IMR-90 (cell line): ENCODE measurements at regions not wholly inside any gene's neighbourhood (a gene's known extent, or its start where the extent isn't known, plus 50 kb on each side); places are given as distances from the start of the nearest gene placed in this dataset.

Experiments used
- ATAC-seq: fragments of 200-7000 bp; cut with Tn5 transposase; 2 replicates; pipeline ENCODE4 v1.9.1; 2020; ENCODE audit warnings: low read depth, mild to moderate bottlenecking, moderate library complexity
- BruUV-seq: library from RNA; stranded (reverse); fragments of 400-500 nt; replicated peaks from 2 replicates; lab custom pipeline; 2021; lab: Mats Ljungman, UMichigan
- CTCF ChIA-PET: fragments of 300-600 bp; formaldehyde crosslinking; extraction: SDS; loops from one replicate; lab custom pipeline; 2021; ENCODE audit warnings: antibody characterized with exemption; lab: Yijun Ruan, JAX
- POLR2A ChIA-PET: fragments of 300-600 bp; sonication (Branson Sonifier 250); formaldehyde crosslinking; loops from one replicate; lab custom pipeline; 2022; ENCODE audit warnings: antibody characterized with exemption; ENCODE audit not compliant: unreplicated experiment; lab: Charles Lee
- DNase-seq: peaks from one replicate; pipeline ENCODE4 v3.0.0; 2013
- H2AFZ ChIP-seq: replicated peaks from 2 replicates; pipeline ENCODE3; 2013; ENCODE audit warnings: low read length, mild to moderate bottlenecking; ENCODE audit not compliant: poor library complexity
- H2AK5ac ChIP-seq: 2 replicates; pipeline ENCODE4 v1.6.1; 2013; ENCODE audit warnings: low read depth, low read length, inconsistent platforms
- H2AK9ac ChIP-seq: replicated peaks from 2 replicates; pipeline ENCODE3; 2013; ENCODE audit warnings: mild to moderate bottlenecking, low read depth, low read length, moderate library complexity; ENCODE audit not compliant: poor library complexity
- H2BK120ac ChIP-seq: 2 replicates; pipeline ENCODE4 v1.6.1; 2013; ENCODE audit warnings: low read depth, low read length, inconsistent platforms
- H2BK15ac ChIP-seq: 3 replicates; pipeline ENCODE4 v1.6.1; 2013; ENCODE audit warnings: low read depth, low read length, inconsistent platforms
- H2BK20ac ChIP-seq: 2 replicates; pipeline ENCODE4 v1.6.1; 2013; ENCODE audit warnings: low read depth, mild to moderate bottlenecking, inconsistent platforms, low read length, moderate library complexity
- H2BK5ac ChIP-seq: 2 replicates; pipeline ENCODE4 v1.6.1; 2013; ENCODE audit warnings: mild to moderate bottlenecking, low read depth, low read length, inconsistent platforms; ENCODE audit not compliant: poor library complexity, severe bottlenecking
- H3K14ac ChIP-seq: replicated peaks from 2 replicates; pipeline ENCODE4 v1.6.1; 2013; ENCODE audit warnings: low read depth, low read length, inconsistent platforms
- H3K18ac ChIP-seq: 2 replicates; pipeline ENCODE4 v1.6.1; 2013; ENCODE audit warnings: low read depth, low read length, control low read depth
- H3K23ac ChIP-seq: 2 replicates; pipeline ENCODE4 v1.6.1; 2013; ENCODE audit warnings: low read depth, low read length, inconsistent platforms
- H3K27ac ChIP-seq: 2 replicates; pipeline ENCODE4 v1.5.1; 2013; ENCODE audit warnings: mild to moderate bottlenecking, control low read depth, low read length; ENCODE audit not compliant: insufficient read depth
- H3K27me3 ChIP-seq: 2 replicates; pipeline ENCODE4 v1.6.1; 2013; ENCODE audit warnings: low read length; ENCODE audit not compliant: control insufficient read depth, insufficient read depth
- H3K36me3 ChIP-seq: 2 replicates; pipeline ENCODE4 v1.6.1; 2013; ENCODE audit warnings: low read length, mixed read lengths; ENCODE audit not compliant: control insufficient read depth, insufficient read depth
- H3K4ac ChIP-seq: 2 replicates; pipeline ENCODE4 v1.6.1; 2013; ENCODE audit warnings: low read depth, low read length, inconsistent platforms
- H3K4me1 ChIP-seq: 2 replicates; pipeline ENCODE4 v1.6.1; 2013; ENCODE audit warnings: low read length, mixed read lengths; ENCODE audit not compliant: control insufficient read depth, insufficient read depth
- H3K4me2 ChIP-seq: 2 replicates; pipeline ENCODE4 v1.6.1; 2013; ENCODE audit warnings: low read depth, mild to moderate bottlenecking, control low read depth, low read length, moderate library complexity
- H3K4me3 ChIP-seq: 2 replicates; pipeline ENCODE4 v1.5.1; 2013; ENCODE audit warnings: low read depth, mild to moderate bottlenecking, control low read depth, low read length, moderate library complexity; ENCODE audit not compliant: insufficient read depth
- H3K56ac ChIP-seq: 2 replicates; pipeline ENCODE4 v1.6.1; 2013; ENCODE audit warnings: low read length, inconsistent platforms; ENCODE audit not compliant: insufficient read depth; ENCODE audit errors: extremely low read depth
- H3K79me1 ChIP-seq, 2 experiments: 2 replicates each; pipeline ENCODE4 v1.6.1; 2013; ENCODE audit warnings: low read length in 2 of 2, inconsistent platforms in 1 of 2, low read depth in 1 of 2
- H3K9ac ChIP-seq: 2 replicates; pipeline ENCODE4 v1.6.1; 2013; ENCODE audit warnings: low read depth, low read length, control low read depth
- H3K9me1 ChIP-seq: 2 replicates; pipeline ENCODE4 v1.6.1; 2013; ENCODE audit warnings: low read length, inconsistent platforms; ENCODE audit not compliant: insufficient read depth
- H3K9me3 ChIP-seq: 2 replicates; pipeline ENCODE4 v1.6.1; 2013; ENCODE audit warnings: low read length; ENCODE audit not compliant: control insufficient read depth, insufficient read depth
- H4K20me1 ChIP-seq: 2 replicates; pipeline ENCODE4 v1.6.1; 2013; ENCODE audit warnings: low read length, inconsistent platforms; ENCODE audit not compliant: insufficient read depth
- H4K5ac ChIP-seq: 2 replicates; pipeline ENCODE4 v1.6.1; 2013; ENCODE audit warnings: mild to moderate bottlenecking, low read depth, low read length, control low read depth
- H4K8ac ChIP-seq, 2 experiments: 2 replicates each; pipeline ENCODE4 v1.6.1; 2013; ENCODE audit warnings: low read depth in 2 of 2, low read length in 2 of 2, control low read depth in 1 of 2, inconsistent platforms in 1 of 2
- H4K91ac ChIP-seq: 2 replicates; pipeline ENCODE4 v1.6.1; 2013; ENCODE audit warnings: low read depth, low read length, inconsistent platforms; ENCODE audit not compliant: insufficient read depth
- RAD21 ChIP-seq: IDR thresholded peaks from 2 replicates; pipeline ENCODE4 v1.6.1; 2012; ENCODE audit warnings: low read length, improper control_type of control experiment
- RFX5 ChIP-seq: IDR thresholded peaks from 2 replicates; pipeline ENCODE4 v1.8.0; 2012; ENCODE audit warnings: low read depth, mild to moderate bottlenecking, low read length, moderate library complexity
- SMC3 ChIP-seq: fragments of 150-350 bp; IDR thresholded peaks from 2 replicates; pipeline ENCODE4 v1.6.1; 2016; ENCODE audit warnings: low read depth, mild to moderate bottlenecking, antibody characterized with exemption, low read length, moderate library complexity
- dilution Hi-C: fragments of 300-500 bp; cut with HindIII; formaldehyde crosslinking; loops from one replicate; pipeline ENCODE4 v1.14.3; 2018; ENCODE audit warnings: low sequenced_read_pairs; ENCODE audit not compliant: unreplicated experiment
- in situ Hi-C: fragments of 300-500 bp; cut with MboI; formaldehyde crosslinking; loops from 3 replicates; pipeline ENCODE4 v1.14.3; 2019; ENCODE audit warnings: low sequenced_read_pairs, inconsistent platforms, mixed read lengths
- intact Hi-C: fragments of 100-400 bp; cut with micrococcal nuclease; formaldehyde crosslinking; loops from 2 replicates; pipeline ENCODE4 v1.10.0; 2022

DNA sequence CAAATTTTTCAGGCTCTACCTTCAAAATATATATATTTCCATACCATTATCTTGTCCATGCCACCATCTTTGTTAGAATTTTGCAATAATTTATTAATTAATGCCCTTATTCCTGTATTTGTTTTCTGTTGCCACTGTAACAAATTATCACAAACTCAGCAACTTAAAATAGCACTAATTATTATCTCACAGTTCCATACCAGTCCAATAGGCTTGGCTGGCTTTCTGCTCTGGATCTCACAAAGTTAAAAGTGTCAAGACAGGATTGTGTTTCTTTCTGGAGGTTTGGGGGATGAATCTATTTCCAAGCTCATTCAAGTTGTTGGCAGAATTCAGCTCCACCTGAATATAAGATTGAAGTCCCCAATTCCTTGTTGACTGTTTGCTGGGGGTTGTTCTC lies 58.6 kb upstream of the SLC38A4 start:
- intact Hi-C loops: no loop called here
- no peaks in the 10 kb centered on the region for H3K9me3 ChIP-seq
- H3K23ac ChIP-seq: no peak overlapping the region
- ATAC-seq: no peak
- H2AK5ac ChIP-seq: no peak overlapping the region
- CTCF ChIA-PET: no interaction called here
- no peak overlapping the region for H4K5ac ChIP-seq
- POLR2A ChIA-PET: no interaction called here
- H3K36me3 ChIP-seq: no peaks in the 10 kb centered on the region
- no peak overlapping the region for H2AK9ac ChIP-seq
- no peaks in the 10 kb centered on the region for H3K27me3 ChIP-seq
- no TSS peak for BruUV-seq
- TF ChIP-seq RAD21 (no peak), SMC3 (no peak), RFX5 (no peak)
- H3K18ac ChIP-seq: no peak overlapping the region
- H2AFZ ChIP-seq: no peak overlapping the region
- H4K91ac ChIP-seq: no peak overlapping the region
- H3K56ac ChIP-seq: no peak overlapping the region
- no peak overlapping the region for H3K4me2 ChIP-seq
- H3K4me1 ChIP-seq: peaks cover 4% of the 10 kb centered on the region
- dilution Hi-C loops: no loop called here
- no peak overlapping the region for H2BK20ac ChIP-seq
- no peak overlapping the region for H3K14ac ChIP-seq
- no peak overlapping the region for H3K27ac ChIP-seq
- no peak overlapping the region for H3K4ac ChIP-seq
- in situ Hi-C loops: no loop called here
- no peak overlapping the region for H4K8ac ChIP-seq
- H2BK5ac ChIP-seq: no peak overlapping the region
- H3K4me3 ChIP-seq: no peak overlapping the region
- no peak for DNase-seq
- H3K9me1 ChIP-seq: no peaks in the 10 kb centered on the region
- H4K20me1 ChIP-seq: no peaks in the 10 kb centered on the region
- no peak overlapping the region for H2BK120ac ChIP-seq
- no peak overlapping the region for H2BK15ac ChIP-seq
- H3K79me1 ChIP-seq: no peaks in the 10 kb centered on the region
- no peak overlapping the region for H3K9ac ChIP-seq
